Peyer's patch (tissue), 4 donors: ENCODE measurements at regions not wholly inside any gene's neighbourhood (a gene's known extent, or its start where the extent isn't known, plus 50 kb on each side); places are given as distances from the start of the nearest gene placed in this dataset.

Source experiments
- POLR2A ChIP-seq, 2 donors: fragments of 450-650 bp; IDR thresholded peaks; one replicate each; pipeline ENCODE4 v1.5.1; 2017; ENCODE audit warnings: antibody characterized with exemption in 2 of 2, mild to moderate bottlenecking in 2 of 2, moderate library complexity in 2 of 2
- TF ChIP-seq, protein P1 (sequence below), 6 experiments: fragments of 450-650 bp in 4 of 6; fragments of 200-600 bp in 2 of 6; sonication (generic) in 1 of 6; IDR thresholded peaks; one replicate each; pipeline ENCODE4 v1.5.1; 2017 to 2019; ENCODE audit warnings: antibody characterized with exemption in 6 of 6, mild to moderate bottlenecking in 3 of 6, moderate library complexity in 1 of 6

DNA sequence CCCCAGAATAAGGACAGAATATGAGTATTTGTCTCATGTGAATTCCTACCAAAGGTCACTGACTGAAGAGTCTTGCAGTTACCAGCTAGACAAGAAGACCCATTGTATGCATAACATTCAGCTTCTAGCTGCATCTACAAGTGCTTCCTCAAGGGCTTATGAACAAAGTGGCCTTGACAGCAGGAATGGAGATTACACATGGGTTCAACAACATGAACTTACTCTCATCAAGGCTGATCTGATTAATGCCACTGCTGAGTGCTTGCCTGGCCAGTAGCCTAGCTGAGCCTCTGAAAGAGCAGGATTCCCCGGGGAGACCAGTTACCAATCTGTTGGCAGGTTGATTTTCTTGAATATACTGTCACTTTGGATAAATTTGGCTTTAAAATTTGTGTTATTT lies 76.7 kb upstream of the CHD1 start:
- TF ChIP-seq, protein P1, sequence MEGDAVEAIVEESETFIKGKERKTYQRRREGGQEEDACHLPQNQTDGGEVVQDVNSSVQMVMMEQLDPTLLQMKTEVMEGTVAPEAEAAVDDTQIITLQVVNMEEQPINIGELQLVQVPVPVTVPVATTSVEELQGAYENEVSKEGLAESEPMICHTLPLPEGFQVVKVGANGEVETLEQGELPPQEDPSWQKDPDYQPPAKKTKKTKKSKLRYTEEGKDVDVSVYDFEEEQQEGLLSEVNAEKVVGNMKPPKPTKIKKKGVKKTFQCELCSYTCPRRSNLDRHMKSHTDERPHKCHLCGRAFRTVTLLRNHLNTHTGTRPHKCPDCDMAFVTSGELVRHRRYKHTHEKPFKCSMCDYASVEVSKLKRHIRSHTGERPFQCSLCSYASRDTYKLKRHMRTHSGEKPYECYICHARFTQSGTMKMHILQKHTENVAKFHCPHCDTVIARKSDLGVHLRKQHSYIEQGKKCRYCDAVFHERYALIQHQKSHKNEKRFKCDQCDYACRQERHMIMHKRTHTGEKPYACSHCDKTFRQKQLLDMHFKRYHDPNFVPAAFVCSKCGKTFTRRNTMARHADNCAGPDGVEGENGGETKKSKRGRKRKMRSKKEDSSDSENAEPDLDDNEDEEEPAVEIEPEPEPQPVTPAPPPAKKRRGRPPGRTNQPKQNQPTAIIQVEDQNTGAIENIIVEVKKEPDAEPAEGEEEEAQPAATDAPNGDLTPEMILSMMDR (IDR thresholded peaks at IDR 0.05) = no peak
- no peak for TF ChIP-seq POLR2A (IDR thresholded peaks at IDR 0.05)
